Duodenal mucosa (tissue), 2 donors: ENCODE measurements at regions not wholly inside any gene's neighbourhood (a gene's known extent, or its start where the extent isn't known, plus 50 kb on each side); places are given as distances from the start of the nearest gene placed in this dataset.

Experiments
- H3K27ac ChIP-seq: one replicate; pipeline ENCODE4 v1.7.0; 2013; ENCODE audit warnings: low read depth, low read length
- H3K27me3 ChIP-seq, 2 donors: one replicate each; pipeline ENCODE4 v1.7.0; 2013; ENCODE audit warnings: low read length in 2 of 2, control low read depth in 1 of 2; ENCODE audit not compliant: insufficient read depth in 2 of 2, control insufficient read depth in 1 of 2
- H3K36me3 ChIP-seq, 2 donors: one replicate each; pipeline ENCODE4 v1.7.0; 2013; ENCODE audit warnings: low read length in 2 of 2, control low read depth in 1 of 2; ENCODE audit not compliant: insufficient read depth in 2 of 2, control insufficient read depth in 1 of 2
- H3K4me1 ChIP-seq, 2 donors: one replicate each; pipeline ENCODE4 v1.7.0; 2013; ENCODE audit warnings: low read length in 2 of 2, control low read depth in 1 of 2; ENCODE audit not compliant: insufficient read depth in 2 of 2, control insufficient read depth in 1 of 2
- H3K4me3 ChIP-seq, 2 donors: one replicate each; pipeline ENCODE4 v1.7.0; 2013; ENCODE audit warnings: low read length in 2 of 2, low read depth in 1 of 2
- H3K9ac ChIP-seq, 2 donors: one replicate each; pipeline ENCODE4 v1.7.0; 2013; ENCODE audit warnings: low read length in 2 of 2, low read depth in 1 of 2
- H3K9me3 ChIP-seq, 2 donors: one replicate each; pipeline ENCODE4 v1.7.0; 2013; ENCODE audit warnings: low read length in 2 of 2, control low read depth in 1 of 2; ENCODE audit not compliant: control insufficient read depth in 1 of 2

- Histone ChIP-seq H3K9me3 (no peaks in the 10 kb centered on the region), H3K27ac (no peak overlapping the region), H3K9ac (no peak overlapping the region), H3K27me3 (no peaks in the 10 kb centered on the region), H3K4me3 (no peak overlapping the region), H3K4me1 (no peaks in the 10 kb centered on the region), H3K36me3 (no peaks in the 10 kb centered on the region)
Measured at GRCh38 chr6:120056085-120056484, 706.5 kb upstream of the MAN1A1 start.

GRCh38 chr6:120055071-120055470, 705.5 kb upstream of the MAN1A1 start:
- no peak overlapping the region for H3K9ac ChIP-seq
- H3K4me3 ChIP-seq: no peak overlapping the region
- no peak overlapping the region for H3K27ac ChIP-seq
- H3K36me3 ChIP-seq: no peaks in the 10 kb centered on the region
- no peaks in the 10 kb centered on the region for H3K4me1 ChIP-seq
- H3K9me3 ChIP-seq: no peaks in the 10 kb centered on the region
- no peaks in the 10 kb centered on the region for H3K27me3 ChIP-seq

GRCh38 chr6:120039664-120040063, 690.1 kb upstream of the MAN1A1 start:
- Histone ChIP-seq H3K27ac (no peak overlapping the region), H3K36me3 (no peaks in the 10 kb centered on the region), H3K9me3 (no peaks in the 10 kb centered on the region), H3K27me3 (no peaks in the 10 kb centered on the region), H3K4me3 (no peak overlapping the region), H3K4me1 (no peaks in the 10 kb centered on the region), H3K9ac (no peak overlapping the region)

GRCh38 chr6:120031837-120032236, 682.3 kb upstream of the MAN1A1 start:
- H3K9me3 ChIP-seq: no peaks in the 10 kb centered on the region

GRCh38 chr6:120026791-120027190, 677.2 kb upstream of the MAN1A1 start:
- Histone ChIP-seq H3K4me3 (no peak overlapping the region), H3K27me3 (no peaks in the 10 kb centered on the region), H3K9ac (no peak overlapping the region), H3K36me3 (no peaks in the 10 kb centered on the region), H3K9me3 (no peaks in the 10 kb centered on the region), H3K27ac (no peak overlapping the region), H3K4me1 (no peaks in the 10 kb centered on the region)

More at GRCh38 chr6:120031837-120032236, 682.3 kb upstream of the MAN1A1 start:
- Histone ChIP-seq H3K36me3 (no peaks in the 10 kb centered on the region), H3K4me3 (no peak overlapping the region), H3K4me1 (no peaks in the 10 kb centered on the region), H3K27ac (no peak overlapping the region), H3K9ac (no peak overlapping the region), H3K27me3 (no peaks in the 10 kb centered on the region)

GRCh38 chr6:120010075-120010474, 660.5 kb upstream of the MAN1A1 start:
- Histone ChIP-seq H3K4me3 (no peak overlapping the region), H3K9me3 (no peaks in the 10 kb centered on the region), H3K36me3 (no peaks in the 10 kb centered on the region)

GRCh38 chr6:120005292-120005976, 655.9 kb upstream of the MAN1A1 start:
- Histone ChIP-seq H3K9me3 (no peaks in the 10 kb centered on the region), H3K27ac (no peak overlapping the region), H3K4me3 (no peak overlapping the region), H3K9ac (no peak overlapping the region), H3K36me3 (no peaks in the 10 kb centered on the region), H3K27me3 (no peaks in the 10 kb centered on the region), H3K4me1 (no peaks in the 10 kb centered on the region)

More at GRCh38 chr6:120010075-120010474, 660.5 kb upstream of the MAN1A1 start:
- H3K27me3 ChIP-seq: no peaks in the 10 kb centered on the region
- H3K4me1 ChIP-seq: no peaks in the 10 kb centered on the region
- no peak overlapping the region for H3K9ac ChIP-seq
- H3K27ac ChIP-seq: no peak overlapping the region

- no peak overlapping the region for H3K27ac ChIP-seq
- H3K9ac ChIP-seq: no peak overlapping the region
- no peaks in the 10 kb centered on the region for H3K27me3 ChIP-seq
- H3K4me1 ChIP-seq: no peaks in the 10 kb centered on the region
- no peak overlapping the region for H3K4me3 ChIP-seq
- no peaks in the 10 kb centered on the region for H3K36me3 ChIP-seq
- H3K9me3 ChIP-seq: no peaks in the 10 kb centered on the region
Measured at GRCh38 chr6:119986934-119987549, 637.5 kb upstream of the MAN1A1 start.

GRCh38 chr6:119985952-119986736, 636.6 kb upstream of the MAN1A1 start:
- H3K4me3 ChIP-seq: no peak overlapping the region
- H3K4me1 ChIP-seq: no peaks in the 10 kb centered on the region
- no peaks in the 10 kb centered on the region for H3K27me3 ChIP-seq
- no peak overlapping the region for H3K27ac ChIP-seq
- no peaks in the 10 kb centered on the region for H3K9me3 ChIP-seq
- no peak overlapping the region for H3K9ac ChIP-seq
- H3K36me3 ChIP-seq: no peaks in the 10 kb centered on the region

GRCh38 chr6:119980802-119981201, 631.2 kb upstream of the MAN1A1 start:
- H3K9ac ChIP-seq: no peak overlapping the region
- no peaks in the 10 kb centered on the region for H3K4me1 ChIP-seq
- no peaks in the 10 kb centered on the region for H3K27me3 ChIP-seq
- H3K9me3 ChIP-seq: no peaks in the 10 kb centered on the region
- no peak overlapping the region for H3K4me3 ChIP-seq
- H3K36me3 ChIP-seq: no peaks in the 10 kb centered on the region
- H3K27ac ChIP-seq: no peak overlapping the region
